A673 (cell line): ENCODE measurements at regions not wholly inside any gene's neighbourhood (a gene's known extent, or its start where the extent isn't known, plus 50 kb on each side); places are given as distances from the start of the nearest gene placed in this dataset.

Source experiments
- BruUV-seq: library from RNA; stranded (reverse); fragments of 400-500 nt; replicated peaks from 2 replicates; lab custom pipeline; 2021; lab: Mats Ljungman, UMichigan
- CTCF ChIA-PET: fragments of 300-600 bp; sonication (Branson Sonifier 250); formaldehyde crosslinking; loops from one replicate; lab custom pipeline; 2022; ENCODE audit warnings: antibody characterized with exemption; lab: Charles Lee
- POLR2A ChIA-PET: fragments of 300-600 bp; sonication (Branson Sonifier 250); formaldehyde crosslinking; loops from one replicate; lab custom pipeline; 2022; ENCODE audit warnings: antibody characterized with exemption; ENCODE audit not compliant: low non-redundant PET; lab: Charles Lee
- DNase-seq: peaks from one replicate; pipeline ENCODE4 v3.0.0-alpha.2; 2015; ENCODE audit warnings: low spot score
- H3K27ac ChIP-seq: fragments of 200-600 bp; sonication (generic); 2 replicates; pipeline ENCODE4 v1.5.1; 2016; ENCODE audit warnings: mixed run types, low read depth, mild to moderate bottlenecking, mixed read lengths, antibody characterized with exemption, low read length; ENCODE audit not compliant: poor library complexity, severe bottlenecking
- H3K27me3 ChIP-seq: fragments of 200-600 bp; sonication (generic); replicated peaks from 2 replicates; pipeline ENCODE4 v1.6.1; 2017; ENCODE audit warnings: mixed run types, low read depth, mild to moderate bottlenecking, mixed read lengths, antibody characterized with exemption, low read length; ENCODE audit not compliant: insufficient read depth, poor library complexity
- H3K36me3 ChIP-seq: fragments of 200-600 bp; sonication (generic); 2 replicates; pipeline ENCODE4 v1.6.1; 2016; ENCODE audit warnings: mixed run types, mild to moderate bottlenecking, mixed read lengths, antibody characterized with exemption, low read length; ENCODE audit not compliant: insufficient read depth, poor library complexity, severe bottlenecking
- H3K4me1 ChIP-seq: fragments of 200-600 bp; sonication (generic); 2 replicates; pipeline ENCODE4 v1.6.1; 2017; ENCODE audit warnings: mixed run types, mild to moderate bottlenecking, mixed read lengths, antibody characterized with exemption, low read length; ENCODE audit not compliant: insufficient read depth, poor library complexity, severe bottlenecking
- H3K4me3 ChIP-seq: fragments of 200-600 bp; sonication (generic); 2 replicates; pipeline ENCODE4 v1.5.1; 2016; ENCODE audit warnings: low read depth, mixed run types, mild to moderate bottlenecking, mixed read lengths, low read length; ENCODE audit not compliant: poor library complexity, severe bottlenecking
- H3K9me3 ChIP-seq: fragments of 200-600 bp; sonication (generic); 2 replicates; pipeline ENCODE4 v1.6.1; 2016; ENCODE audit warnings: mixed run types, low read depth, mild to moderate bottlenecking, mixed read lengths, antibody characterized with exemption, low read length; ENCODE audit not compliant: poor library complexity, severe bottlenecking
- EZH2 ChIP-seq: fragments of 200-600 bp; sonication (generic); IDR thresholded peaks from 2 replicates; pipeline ENCODE4 v1.6.1; 2017; ENCODE audit warnings: borderline replicate concordance, low read depth, mild to moderate bottlenecking, mixed read lengths, antibody characterized with exemption, low read length; ENCODE audit not compliant: poor library complexity, severe bottlenecking
- intact Hi-C: fragments of 100-400 bp; cut with micrococcal nuclease; formaldehyde crosslinking; loops from one replicate; pipeline ENCODE4 v1.10.0; 2022; ENCODE audit not compliant: unreplicated experiment
- TF ChIP-seq, protein P1 (sequence below): fragments of 300-800, 200-600 bp; sonication (generic); conservative IDR thresholded peaks from 2 replicates; pipeline ENCODE4 v1.5.1; 2017; ENCODE audit warnings: low read depth, mild to moderate bottlenecking, antibody characterized with exemption, low read length, moderate library complexity, mixed read lengths

DNA sequence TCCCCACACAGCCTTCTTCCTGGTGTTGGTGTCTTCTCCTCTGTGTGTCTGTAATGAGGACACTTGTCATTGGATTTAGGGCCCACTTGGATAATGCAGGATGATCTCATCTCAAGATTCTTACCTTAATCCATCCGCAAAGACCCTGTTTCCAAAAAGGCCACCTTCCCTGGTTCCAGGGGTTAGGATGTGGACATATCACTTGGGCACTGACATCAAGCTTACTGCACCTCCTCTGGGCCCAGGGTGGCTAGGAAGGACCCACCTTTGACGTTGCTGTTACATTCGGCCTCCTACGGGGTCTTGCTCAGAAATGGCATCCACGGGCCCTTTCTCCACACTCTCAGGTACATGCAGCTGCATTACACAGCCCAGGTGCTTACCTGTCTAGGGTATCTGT lies 535.9 kb downstream of the BRD1 start:
- no peak overlapping the region for H3K4me3 ChIP-seq
- TF ChIP-seq, protein P1, sequence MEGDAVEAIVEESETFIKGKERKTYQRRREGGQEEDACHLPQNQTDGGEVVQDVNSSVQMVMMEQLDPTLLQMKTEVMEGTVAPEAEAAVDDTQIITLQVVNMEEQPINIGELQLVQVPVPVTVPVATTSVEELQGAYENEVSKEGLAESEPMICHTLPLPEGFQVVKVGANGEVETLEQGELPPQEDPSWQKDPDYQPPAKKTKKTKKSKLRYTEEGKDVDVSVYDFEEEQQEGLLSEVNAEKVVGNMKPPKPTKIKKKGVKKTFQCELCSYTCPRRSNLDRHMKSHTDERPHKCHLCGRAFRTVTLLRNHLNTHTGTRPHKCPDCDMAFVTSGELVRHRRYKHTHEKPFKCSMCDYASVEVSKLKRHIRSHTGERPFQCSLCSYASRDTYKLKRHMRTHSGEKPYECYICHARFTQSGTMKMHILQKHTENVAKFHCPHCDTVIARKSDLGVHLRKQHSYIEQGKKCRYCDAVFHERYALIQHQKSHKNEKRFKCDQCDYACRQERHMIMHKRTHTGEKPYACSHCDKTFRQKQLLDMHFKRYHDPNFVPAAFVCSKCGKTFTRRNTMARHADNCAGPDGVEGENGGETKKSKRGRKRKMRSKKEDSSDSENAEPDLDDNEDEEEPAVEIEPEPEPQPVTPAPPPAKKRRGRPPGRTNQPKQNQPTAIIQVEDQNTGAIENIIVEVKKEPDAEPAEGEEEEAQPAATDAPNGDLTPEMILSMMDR, result no peak
- TF ChIP-seq EZH2, result no peak
- no peaks in the 10 kb centered on the region for H3K4me1 ChIP-seq
- no peak for DNase-seq
- no peaks in the 10 kb centered on the region for H3K27me3 ChIP-seq
- H3K9me3 ChIP-seq, result peaks cover 5% of the 10 kb centered on the region
- H3K36me3 ChIP-seq, result no peaks in the 10 kb centered on the region
- no TSS peak for BruUV-seq
- ChIA-PET CTCF (no interaction called here), POLR2A (no interaction called here)
- H3K27ac ChIP-seq, result no peak overlapping the region
- intact Hi-C loops, result no loop called here

GRCh38 chr22:49291169-49291568 lies 536.5 kb downstream of the BRD1 start:
- no peaks in the 10 kb centered on the region for H3K36me3 ChIP-seq
- TF ChIP-seq EZH2, result no peak
- TF ChIP-seq, protein P1, result no peak
- H3K9me3 ChIP-seq, result peaks cover 5% of the 10 kb centered on the region

GRCh38 chr22:49290711-49291110 lies 537.0 kb downstream of the BRD1 start:
- intact Hi-C loops, result no loop called here
- DNase-seq, result no peak
- Histone ChIP-seq H3K36me3 (no peaks in the 10 kb centered on the region), H3K4me1 (no peaks in the 10 kb centered on the region), H3K4me3 (no peak overlapping the region), H3K9me3 (peaks cover 5% of the 10 kb centered on the region), H3K27me3 (no peaks in the 10 kb centered on the region), H3K27ac (no peak overlapping the region)
- ChIA-PET POLR2A (no interaction called here), CTCF (no interaction called here)
- BruUV-seq, result no TSS peak
- no peak for TF ChIP-seq EZH2
- TF ChIP-seq, protein P1, result no peak

More at GRCh38 chr22:49291169-49291568, 536.5 kb downstream of the BRD1 start:
- Histone ChIP-seq H3K4me3 (no peak overlapping the region), H3K27ac (no peak overlapping the region), H3K27me3 (no peaks in the 10 kb centered on the region), H3K4me1 (no peaks in the 10 kb centered on the region)
- POLR2A ChIA-PET, result no interaction called here
- intact Hi-C loops, result no loop called here
- CTCF ChIA-PET, result no interaction called here
- DNase-seq, result no peak
- BruUV-seq, result no TSS peak
